Gastrocnemius medialis (tissue), 4 donors: ENCODE measurements at regions not wholly inside any gene's neighbourhood (a gene's known extent, or its start where the extent isn't known, plus 50 kb on each side); places are given as distances from the start of the nearest gene placed in this dataset.

Source experiments
- POLR2A ChIP-seq, 2 donors: fragments of 450-650 bp; IDR thresholded peaks; one replicate each; pipeline ENCODE4 v1.6.1; 2017; ENCODE audit warnings: antibody characterized with exemption in 2 of 2, mild to moderate bottlenecking in 2 of 2, moderate library complexity in 2 of 2
- TF ChIP-seq, protein P1 (sequence below), 5 experiments: fragments of 450-650 bp in 3 of 5; fragments of 200-600 bp in 2 of 5; sonication (generic) in 2 of 5; IDR thresholded peaks in 4 of 5; conservative IDR thresholded peaks in 1 of 5; 1 replicate in 4 of 5; 2 replicates in 1 of 5; pipeline ENCODE4 v1.5.1; 2016 to 2019; ENCODE audit warnings: antibody characterized with exemption in 5 of 5, mild to moderate bottlenecking in 3 of 5, moderate library complexity in 3 of 5

DNA sequence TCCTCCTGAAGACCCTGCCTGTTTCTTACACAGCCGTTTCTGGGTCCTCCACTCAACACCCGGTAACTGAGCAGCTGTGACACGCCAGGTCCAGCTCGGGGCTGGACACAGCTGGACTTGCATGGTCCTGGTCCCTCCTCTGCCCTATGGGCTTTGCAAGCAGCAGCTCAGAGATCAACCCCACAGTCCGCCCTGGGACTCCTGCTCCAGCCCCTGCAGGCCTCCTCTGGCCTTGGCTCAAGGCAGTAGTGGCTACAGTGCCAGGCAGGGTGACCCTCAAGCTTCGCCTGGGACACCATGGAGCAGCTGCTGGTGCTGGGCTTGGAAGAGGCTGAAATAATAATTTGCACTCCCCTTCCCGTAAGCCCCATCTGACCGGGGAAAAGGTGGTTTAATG is 66.1 kb upstream of the OLFM1 start:
- TF ChIP-seq, protein P1, sequence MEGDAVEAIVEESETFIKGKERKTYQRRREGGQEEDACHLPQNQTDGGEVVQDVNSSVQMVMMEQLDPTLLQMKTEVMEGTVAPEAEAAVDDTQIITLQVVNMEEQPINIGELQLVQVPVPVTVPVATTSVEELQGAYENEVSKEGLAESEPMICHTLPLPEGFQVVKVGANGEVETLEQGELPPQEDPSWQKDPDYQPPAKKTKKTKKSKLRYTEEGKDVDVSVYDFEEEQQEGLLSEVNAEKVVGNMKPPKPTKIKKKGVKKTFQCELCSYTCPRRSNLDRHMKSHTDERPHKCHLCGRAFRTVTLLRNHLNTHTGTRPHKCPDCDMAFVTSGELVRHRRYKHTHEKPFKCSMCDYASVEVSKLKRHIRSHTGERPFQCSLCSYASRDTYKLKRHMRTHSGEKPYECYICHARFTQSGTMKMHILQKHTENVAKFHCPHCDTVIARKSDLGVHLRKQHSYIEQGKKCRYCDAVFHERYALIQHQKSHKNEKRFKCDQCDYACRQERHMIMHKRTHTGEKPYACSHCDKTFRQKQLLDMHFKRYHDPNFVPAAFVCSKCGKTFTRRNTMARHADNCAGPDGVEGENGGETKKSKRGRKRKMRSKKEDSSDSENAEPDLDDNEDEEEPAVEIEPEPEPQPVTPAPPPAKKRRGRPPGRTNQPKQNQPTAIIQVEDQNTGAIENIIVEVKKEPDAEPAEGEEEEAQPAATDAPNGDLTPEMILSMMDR (IDR thresholded peaks at IDR 0.05 in 4 of 5, conservative IDR thresholded peaks at IDR 0.05 in 1 of 5), result no peak
- no peak for TF ChIP-seq POLR2A (IDR thresholded peaks at IDR 0.05)
